Mesothelial cell of epicardium (in vitro differentiated cells): ENCODE measurements at regions not wholly inside any gene's neighbourhood (a gene's known extent, or its start where the extent isn't known, plus 50 kb on each side); places are given as distances from the start of the nearest gene placed in this dataset.
A peak's percentile ranks its signal among the peaks of the same experiment; 100 is the strongest.

Experiments
- DNase-seq, 2 experiments: peaks; one replicate each; pipeline ENCODE4 v3.0.0; 2021; ENCODE audit warnings: low spot score in 2 of 2; ENCODE audit not compliant: unreplicated experiment in 2 of 2
- H3K27ac Mint-ChIP-seq: 2 replicates; pipeline ENCODE4 v1.8.0; 2021; ENCODE audit warnings: mixed read lengths
- H3K27me3 Mint-ChIP-seq: 2 replicates; pipeline ENCODE4 v1.8.0; 2021; ENCODE audit warnings: low read depth, mixed read lengths
- H3K36me3 Mint-ChIP-seq: 2 replicates; pipeline ENCODE4 v1.8.0; 2021; ENCODE audit warnings: mixed read lengths
- H3K4me1 Mint-ChIP-seq: 2 replicates; pipeline ENCODE4 v1.8.0; 2021; ENCODE audit warnings: mixed read lengths
- H3K4me3 Mint-ChIP-seq: 2 replicates; pipeline ENCODE4 v1.8.0; 2021; ENCODE audit warnings: mild to moderate bottlenecking, moderate library complexity, mixed read lengths
- H3K9me3 Mint-ChIP-seq: 2 replicates; pipeline ENCODE4 v1.8.0; 2021; ENCODE audit warnings: mixed read lengths
- TF ChIP-seq, protein P1 (sequence below): fragments of 200-600 bp; sonication (generic); IDR thresholded peaks from one replicate; pipeline ENCODE4 v1.5.0; 2021; ENCODE audit warnings: antibody characterized with exemption; ENCODE audit not compliant: unreplicated experiment

DNA sequence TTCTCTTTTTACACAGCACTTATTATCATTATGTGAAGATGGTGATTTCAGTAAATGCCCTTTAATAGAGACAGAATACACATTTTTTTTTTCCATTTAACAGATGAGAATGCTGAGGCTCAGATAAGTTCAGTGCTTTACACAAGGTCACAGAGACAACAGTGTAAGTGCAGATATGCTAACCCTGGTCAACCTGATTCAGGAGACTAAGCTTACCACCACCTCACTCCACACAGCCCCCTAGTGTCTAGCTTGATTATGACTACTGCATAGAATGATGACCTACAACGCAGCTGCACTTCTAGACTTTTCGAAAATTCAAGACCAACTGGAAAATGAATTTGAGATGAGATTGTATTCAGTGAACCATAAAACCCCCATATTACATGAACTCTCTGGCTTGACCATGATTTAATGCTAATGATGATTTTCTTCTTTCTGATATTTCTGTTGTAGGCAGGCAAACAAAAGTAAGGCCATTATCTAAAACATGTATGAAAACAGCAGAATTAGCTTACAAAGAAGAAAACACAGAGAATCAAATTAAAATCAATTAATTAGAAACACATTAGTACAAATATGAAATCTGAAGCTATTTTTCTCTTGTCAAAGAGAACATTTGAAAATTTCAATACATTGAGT is 212.1 kb upstream of the PHACTR1 start:
- H3K27me3 Mint-ChIP-seq: no peaks in the 10 kb centered on the region
- DNase-seq: no peak

DNA sequence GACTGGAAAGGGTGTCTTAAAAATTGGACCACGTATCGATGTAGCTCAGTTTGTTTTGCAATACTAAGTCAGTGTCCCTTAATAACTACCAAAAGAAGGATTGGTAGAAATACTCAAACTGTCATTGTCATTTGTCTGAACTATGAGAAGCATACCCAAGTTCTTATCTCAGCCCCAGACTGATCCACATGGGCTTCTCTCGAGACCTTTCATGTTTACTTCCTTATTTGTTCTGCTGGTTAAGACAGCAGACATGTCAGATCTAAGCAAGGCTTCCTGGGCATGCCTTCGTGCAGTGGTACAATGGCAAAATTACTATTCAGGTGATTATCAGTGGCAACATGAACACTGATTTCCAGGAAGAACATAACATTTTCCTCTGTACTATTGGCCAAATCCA is 211.1 kb upstream of the PHACTR1 start:
- Mint-ChIP-seq H3K36me3 (no peaks in the 10 kb centered on the region), H3K4me1 (peaks cover 25% of the 10 kb centered on the region), H3K4me3 (no peak overlapping the region), H3K9me3 (peaks cover 8% of the 10 kb centered on the region), H3K27me3 (no peaks in the 10 kb centered on the region), H3K27ac (no peak overlapping the region)
- no peak for DNase-seq
- TF ChIP-seq, protein P1, sequence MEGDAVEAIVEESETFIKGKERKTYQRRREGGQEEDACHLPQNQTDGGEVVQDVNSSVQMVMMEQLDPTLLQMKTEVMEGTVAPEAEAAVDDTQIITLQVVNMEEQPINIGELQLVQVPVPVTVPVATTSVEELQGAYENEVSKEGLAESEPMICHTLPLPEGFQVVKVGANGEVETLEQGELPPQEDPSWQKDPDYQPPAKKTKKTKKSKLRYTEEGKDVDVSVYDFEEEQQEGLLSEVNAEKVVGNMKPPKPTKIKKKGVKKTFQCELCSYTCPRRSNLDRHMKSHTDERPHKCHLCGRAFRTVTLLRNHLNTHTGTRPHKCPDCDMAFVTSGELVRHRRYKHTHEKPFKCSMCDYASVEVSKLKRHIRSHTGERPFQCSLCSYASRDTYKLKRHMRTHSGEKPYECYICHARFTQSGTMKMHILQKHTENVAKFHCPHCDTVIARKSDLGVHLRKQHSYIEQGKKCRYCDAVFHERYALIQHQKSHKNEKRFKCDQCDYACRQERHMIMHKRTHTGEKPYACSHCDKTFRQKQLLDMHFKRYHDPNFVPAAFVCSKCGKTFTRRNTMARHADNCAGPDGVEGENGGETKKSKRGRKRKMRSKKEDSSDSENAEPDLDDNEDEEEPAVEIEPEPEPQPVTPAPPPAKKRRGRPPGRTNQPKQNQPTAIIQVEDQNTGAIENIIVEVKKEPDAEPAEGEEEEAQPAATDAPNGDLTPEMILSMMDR: no peak

More for the DNA sequence above, 212.1 kb upstream of the PHACTR1 start:
- Mint-ChIP-seq H3K27ac (no peak overlapping the region), H3K4me3 (no peak overlapping the region), H3K9me3 (peaks cover 9% of the 10 kb centered on the region), H3K36me3 (no peaks in the 10 kb centered on the region), H3K4me1 (peaks cover 25% of the 10 kb centered on the region)
- TF ChIP-seq, protein P1: peak; percentile 17

DNA sequence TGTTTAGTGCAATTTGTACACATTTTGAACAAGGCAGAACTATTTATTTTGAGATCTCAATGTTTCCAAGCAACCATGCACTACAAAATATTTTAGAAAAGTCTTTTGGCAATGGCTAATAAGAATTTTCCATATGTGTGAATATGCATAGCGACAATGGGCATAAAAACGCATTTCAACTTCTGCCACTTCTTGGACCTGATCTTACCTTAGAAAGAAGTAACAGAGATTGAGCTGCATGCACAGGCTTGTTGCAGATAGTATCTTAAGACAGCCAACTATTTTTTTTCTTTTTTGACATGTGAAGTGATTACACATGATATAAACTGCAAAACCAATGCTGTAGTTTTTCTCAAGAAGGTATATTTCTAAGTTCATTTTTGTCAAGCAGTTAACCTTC is 210.4 kb upstream of the PHACTR1 start:
- Mint-ChIP-seq H3K4me3 (no peak overlapping the region), H3K36me3 (no peaks in the 10 kb centered on the region), H3K27ac (no peak overlapping the region), H3K27me3 (no peaks in the 10 kb centered on the region), H3K4me1 (peaks cover 25% of the 10 kb centered on the region), H3K9me3 (peaks cover 8% of the 10 kb centered on the region)
- DNase-seq: no peak
- TF ChIP-seq, protein P1: no peak

DNA sequence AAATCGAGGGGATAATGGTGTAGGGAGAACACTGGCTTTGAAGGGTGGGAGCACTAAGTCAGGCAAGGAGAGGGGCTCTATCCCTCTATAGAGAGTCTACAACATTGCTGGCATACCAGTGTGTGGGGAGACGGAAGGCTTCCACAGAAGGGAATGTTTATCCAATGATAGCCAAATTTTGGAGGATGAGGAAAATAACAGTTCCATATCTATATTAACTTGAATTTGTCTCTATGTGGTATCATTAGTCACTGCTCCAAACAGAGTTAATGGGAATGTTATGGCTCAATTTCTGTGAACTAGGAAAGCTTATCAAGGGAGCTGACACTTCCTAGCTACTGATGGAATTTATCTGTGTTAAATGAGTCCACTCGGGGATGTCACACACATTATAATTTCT is 208.9 kb upstream of the PHACTR1 start:
- TF ChIP-seq, protein P1: no peak
- Mint-ChIP-seq H3K9me3 (peaks cover 8% of the 10 kb centered on the region), H3K4me1 (peaks cover 25% of the 10 kb centered on the region), H3K36me3 (no peaks in the 10 kb centered on the region), H3K27ac (peak overlapping the region; percentile 1), H3K27me3 (no peaks in the 10 kb centered on the region), H3K4me3 (no peak overlapping the region)
- no peak for DNase-seq

DNA sequence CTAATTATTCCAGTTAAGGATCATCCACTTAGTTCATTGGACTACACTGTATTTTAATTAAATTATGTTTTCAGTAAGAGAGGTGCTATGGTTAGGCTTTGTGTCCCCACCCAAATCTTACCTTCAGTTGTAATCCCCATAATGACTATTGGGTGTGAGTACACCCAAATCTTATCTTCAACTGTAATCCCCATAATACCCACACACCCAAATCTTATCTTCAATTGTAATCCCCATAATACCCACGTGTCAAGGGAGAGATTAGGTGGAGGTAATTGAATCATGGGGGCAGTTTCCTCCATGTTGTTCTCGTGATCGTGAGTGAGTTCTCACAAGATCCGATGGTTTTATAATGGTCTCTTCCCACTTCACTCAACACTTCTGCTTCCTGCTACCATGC is 208.0 kb upstream of the PHACTR1 start:
- Mint-ChIP-seq H3K9me3 (peaks cover 8% of the 10 kb centered on the region), H3K36me3 (no peaks in the 10 kb centered on the region), H3K4me1 (peaks cover 25% of the 10 kb centered on the region), H3K4me3 (no peak overlapping the region), H3K27me3 (no peaks in the 10 kb centered on the region), H3K27ac (no peak overlapping the region)
- TF ChIP-seq, protein P1: no peak
- no peak for DNase-seq

DNA sequence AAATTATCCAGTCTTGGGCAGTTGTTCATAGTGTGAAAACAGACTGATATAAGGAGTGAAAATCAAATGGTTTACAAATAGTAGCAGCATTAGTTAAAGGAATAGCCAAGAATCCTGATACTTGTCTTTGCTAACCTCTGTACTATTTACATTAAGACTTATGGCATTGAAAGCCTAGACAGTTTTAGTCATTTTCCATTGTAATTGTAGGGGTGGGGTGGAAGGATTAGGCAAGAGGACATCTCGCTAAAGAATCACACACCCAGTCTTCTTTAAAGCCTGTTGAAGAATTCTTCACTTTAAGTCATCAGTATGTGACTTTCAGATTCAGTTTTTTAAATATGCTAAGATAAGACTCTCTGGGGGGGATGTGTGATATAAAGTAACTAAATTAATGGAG is 207.5 kb upstream of the PHACTR1 start:
- no peaks in the 10 kb centered on the region for H3K27me3 Mint-ChIP-seq
- H3K4me3 Mint-ChIP-seq: no peak overlapping the region
- TF ChIP-seq, protein P1: no peak
- H3K4me1 Mint-ChIP-seq: peaks cover 25% of the 10 kb centered on the region
- H3K27ac Mint-ChIP-seq: no peak overlapping the region
- H3K9me3 Mint-ChIP-seq: peaks cover 8% of the 10 kb centered on the region
- no peak for DNase-seq
- no peaks in the 10 kb centered on the region for H3K36me3 Mint-ChIP-seq
